Kidney capillary endothelial cell (primary cell): ENCODE measurements at regions not wholly inside any gene's neighbourhood (a gene's known extent, or its start where the extent isn't known, plus 50 kb on each side); places are given as distances from the start of the nearest gene placed in this dataset.
"Not testable (repeated sequence)": the region's sequence is repeated elsewhere in the genome, so short reads cannot be mapped to it uniquely, and the experiment has no call there.

ENCODE experiments used
- DNase-seq: peaks from one replicate; pipeline ENCODE4 v3.0.0-alpha.2; 2018; ENCODE audit warnings: low spot score

GRCh38 chr22:23460517-23461031, 119.5 kb downstream of the IGLL1 start:
- not testable (repeated sequence) for DNase-seq

- not testable (repeated sequence) for DNase-seq
These were observed 120.2 kb downstream of the IGLL1 start for GRCh38 chr22:23459645-23460516.

GRCh38 chr22:23458663-23459541, 121.2 kb downstream of the IGLL1 start:
- DNase-seq, result no peak

GRCh38 chr22:23457380-23457985, 122.6 kb downstream of the IGLL1 start:
- DNase-seq, result no peak

- not testable (repeated sequence) for DNase-seq
These were observed 123.3 kb downstream of the IGLL1 start for GRCh38 chr22:23456666-23457379.

- DNase-seq, result not testable (repeated sequence)
These were observed 125.7 kb downstream of the IGLL1 start for GRCh38 chr22:23454345-23454744.

GRCh38 chr22:23453277-23453676, 126.8 kb downstream of the IGLL1 start:
- DNase-seq, result no peak

- DNase-seq, result no peak
These were observed 127.7 kb downstream of the IGLL1 start for GRCh38 chr22:23452231-23453010.

GRCh38 chr22:23451452-23452230, 128.4 kb downstream of the IGLL1 start:
- not testable (repeated sequence) for DNase-seq

GRCh38 chr22:23450821-23451220, 129.3 kb downstream of the IGLL1 start:
- DNase-seq, result not testable (repeated sequence)

- no peak for DNase-seq
These were observed 129.7 kb downstream of the IGLL1 start for GRCh38 chr22:23450434-23450795.

- DNase-seq, result not testable (repeated sequence)
These were observed 130.2 kb downstream of the IGLL1 start for GRCh38 chr22:23449748-23450433.

- DNase-seq, result not testable (repeated sequence)
These were observed 131.4 kb downstream of the IGLL1 start for GRCh38 chr22:23448499-23449288.

- DNase-seq, result no peak
These were observed 133.2 kb downstream of the IGLL1 start for GRCh38 chr22:23446796-23447350.

GRCh38 chr22:23446194-23446593, 133.9 kb downstream of the IGLL1 start:
- DNase-seq, result not testable (repeated sequence)

GRCh38 chr22:23443905-23444304, 136.2 kb downstream of the IGLL1 start:
- DNase-seq, result not testable (repeated sequence)

- DNase-seq, result not testable (repeated sequence)
These were observed 140.5 kb downstream of the IGLL1 start for GRCh38 chr22:23439581-23439980.

GRCh38 chr22:23438216-23438615, 141.9 kb downstream of the IGLL1 start:
- no peak for DNase-seq
